Endothelial cell (in vitro differentiated cells): ENCODE measurements at regions not wholly inside any gene's neighbourhood (a gene's known extent, or its start where the extent isn't known, plus 50 kb on each side); places are given as distances from the start of the nearest gene placed in this dataset.

Source experiments
- DNase-seq: peaks from one replicate; pipeline ENCODE4 v3.0.0; 2021; ENCODE audit warnings: low spot score
- H3K27ac Mint-ChIP-seq: one replicate; pipeline ENCODE4 v1.8.0; 2021; ENCODE audit warnings: mixed read lengths, inconsistent platforms; ENCODE audit not compliant: unreplicated experiment
- H3K27me3 Mint-ChIP-seq: one replicate; pipeline ENCODE4 v1.8.0; 2021; ENCODE audit warnings: mild to moderate bottlenecking, moderate library complexity, mixed read lengths, inconsistent platforms; ENCODE audit not compliant: unreplicated experiment
- H3K36me3 Mint-ChIP-seq: one replicate; pipeline ENCODE4 v1.8.0; 2021; ENCODE audit warnings: mild to moderate bottlenecking, low read depth, mixed read lengths, inconsistent platforms; ENCODE audit not compliant: unreplicated experiment
- H3K4me1 Mint-ChIP-seq: one replicate; pipeline ENCODE4 v1.8.0; 2021; ENCODE audit warnings: mild to moderate bottlenecking, mixed read lengths, inconsistent platforms; ENCODE audit not compliant: unreplicated experiment
- H3K4me3 Mint-ChIP-seq: one replicate; pipeline ENCODE4 v1.8.0; 2021; ENCODE audit warnings: mild to moderate bottlenecking, mixed read lengths, inconsistent platforms; ENCODE audit not compliant: unreplicated experiment
- H3K9me3 Mint-ChIP-seq: one replicate; pipeline ENCODE4 v1.8.0; 2021; ENCODE audit warnings: mixed read lengths, inconsistent platforms; ENCODE audit not compliant: unreplicated experiment
- CTCF ChIP-seq: fragments of 200-600 bp; sonication (generic); IDR thresholded peaks from one replicate; pipeline ENCODE4 v1.5.0; 2021; ENCODE audit warnings: antibody characterized with exemption; ENCODE audit not compliant: unreplicated experiment

GRCh38 chr20:39592371-39592770 is 630.2 kb downstream of the DHX35 start:
- TF ChIP-seq CTCF, result no peak
- Mint-ChIP-seq H3K4me3 (no peak overlapping the region), H3K27me3 (peaks cover 2% of the 10 kb centered on the region), H3K4me1 (peaks cover 26% of the 10 kb centered on the region), H3K9me3 (no peaks in the 10 kb centered on the region), H3K36me3 (no peaks in the 10 kb centered on the region), H3K27ac (no peak overlapping the region)
- no peak for DNase-seq

- no peaks in the 10 kb centered on the region for H3K9me3 Mint-ChIP-seq
- peak; percentile 37 for DNase-seq
Observed at GRCh38 chr20:39588148-39588757, 626.1 kb downstream of the DHX35 start.

GRCh38 chr20:39581034-39581433 is 618.9 kb downstream of the DHX35 start:
- H3K4me3 Mint-ChIP-seq, result no peak overlapping the region

More at GRCh38 chr20:39588148-39588757, 626.1 kb downstream of the DHX35 start:
- Mint-ChIP-seq H3K4me3 (peak overlapping the region; percentile 23), H3K27me3 (peaks cover 3% of the 10 kb centered on the region), H3K4me1 (peaks cover 36% of the 10 kb centered on the region), H3K36me3 (no peaks in the 10 kb centered on the region), H3K27ac (peak overlapping the region; percentile 91)
- TF ChIP-seq CTCF, result no peak

GRCh38 chr20:39576771-39577170 is 614.6 kb downstream of the DHX35 start:
- Mint-ChIP-seq H3K27ac (no peak overlapping the region), H3K4me1 (peaks cover 16% of the 10 kb centered on the region), H3K27me3 (no peaks in the 10 kb centered on the region), H3K36me3 (no peaks in the 10 kb centered on the region), H3K9me3 (no peaks in the 10 kb centered on the region), H3K4me3 (no peak overlapping the region)
- DNase-seq, result no peak
- TF ChIP-seq CTCF, result no peak

More at GRCh38 chr20:39581034-39581433, 618.9 kb downstream of the DHX35 start:
- Mint-ChIP-seq H3K27me3 (no peaks in the 10 kb centered on the region), H3K36me3 (no peaks in the 10 kb centered on the region), H3K4me1 (peaks cover 16% of the 10 kb centered on the region), H3K27ac (no peak overlapping the region), H3K9me3 (no peaks in the 10 kb centered on the region)
- TF ChIP-seq CTCF, result no peak
- DNase-seq, result no peak

GRCh38 chr20:39574061-39574460 is 611.9 kb downstream of the DHX35 start:
- H3K27me3 Mint-ChIP-seq, result no peaks in the 10 kb centered on the region
- H3K9me3 Mint-ChIP-seq, result no peaks in the 10 kb centered on the region

More at GRCh38 chr20:39574061-39574460, 611.9 kb downstream of the DHX35 start:
- no peak overlapping the region for H3K4me3 Mint-ChIP-seq
- no peak overlapping the region for H3K27ac Mint-ChIP-seq
- TF ChIP-seq CTCF, result no peak
- H3K4me1 Mint-ChIP-seq, result no peaks in the 10 kb centered on the region
- no peaks in the 10 kb centered on the region for H3K36me3 Mint-ChIP-seq
- no peak for DNase-seq
